Globus pallidus (tissue), 1 donor: ENCODE measurements at regions not wholly inside any gene's neighbourhood (a gene's known extent, or its start where the extent isn't known, plus 50 kb on each side); places are given as distances from the start of the nearest gene placed in this dataset.
"Not testable (repeated sequence)": the region's sequence is repeated elsewhere in the genome, so short reads cannot be mapped to it uniquely, and the experiment has no call there.

ENCODE experiments used
- DNase-seq: peaks from one replicate; pipeline ENCODE4 v3.0.0-alpha.2; 2015; ENCODE audit warnings: low spot score

DNA sequence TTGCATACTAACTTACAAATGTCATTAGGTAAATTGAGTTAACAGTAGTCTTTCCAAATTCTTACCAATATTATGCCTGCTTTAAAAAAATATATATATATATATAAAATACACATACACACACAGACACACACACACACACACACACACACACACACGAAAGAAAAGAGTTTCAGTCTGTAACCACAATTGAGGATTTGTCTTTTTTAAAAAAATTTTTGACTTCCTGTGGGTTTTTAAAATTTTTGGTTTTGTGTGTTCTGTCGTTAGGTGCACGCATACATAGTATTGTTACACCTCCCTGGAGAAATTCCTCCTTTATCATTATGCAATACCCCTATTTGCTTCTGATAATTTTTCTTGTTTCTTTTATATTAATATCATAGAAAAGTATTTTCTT, 129.3 kb upstream of the LRRC61 start:
- DNase-seq: not testable (repeated sequence)
